ENCODE measurements at regions not wholly inside any gene's neighbourhood (a gene's known extent, or its start where the extent isn't known, plus 50 kb on each side); places are given as distances from the start of the nearest gene placed in this dataset. TPM values are rescaled to one million over a fixed set of nuclear protein-coding genes. Genes with fewer than 3 reads are reported as not detected.

Small RNA genes lying in the stretch of these regions (microRNA-seq; reads per million reads assigned to microRNA genes)
- gene MIR548AG1, result not detected
